GM23338 (cell line): ENCODE measurements at regions not wholly inside any gene's neighbourhood (a gene's known extent, or its start where the extent isn't known, plus 50 kb on each side); places are given as distances from the start of the nearest gene placed in this dataset.

Experiments
- CREB1 ChIP-seq: fragments of 250-450 bp; sonication (Bioruptor Pico); IDR thresholded peaks from 2 replicates; pipeline ENCODE4 v1.5.0; 2020; ENCODE audit warnings: low read depth, mild to moderate bottlenecking, moderate library complexity
- POLR2AphosphoS5 ChIP-seq: IDR thresholded peaks from 2 replicates; pipeline ENCODE4 v1.6.1; 2016; ENCODE audit warnings: antibody characterized with exemption, low read depth
- STAT1 ChIP-seq: IDR thresholded peaks from one replicate; pipeline ENCODE4 v1.6.1; 2016; ENCODE audit warnings: antibody characterized with exemption; ENCODE audit not compliant: unreplicated experiment
- TF ChIP-seq, protein P1 (sequence below), 2 experiments: fragments of 200-600 bp in 1 of 2; sonication (generic) in 1 of 2; conservative IDR thresholded peaks; 2 replicates each; pipeline versions ENCODE4 v1.5.1 to v1.6.1; 2016 to 2017; ENCODE audit warnings: antibody characterized with exemption in 2 of 2, low read depth in 2 of 2, mild to moderate bottlenecking in 2 of 2, moderate library complexity in 1 of 2

DNA sequence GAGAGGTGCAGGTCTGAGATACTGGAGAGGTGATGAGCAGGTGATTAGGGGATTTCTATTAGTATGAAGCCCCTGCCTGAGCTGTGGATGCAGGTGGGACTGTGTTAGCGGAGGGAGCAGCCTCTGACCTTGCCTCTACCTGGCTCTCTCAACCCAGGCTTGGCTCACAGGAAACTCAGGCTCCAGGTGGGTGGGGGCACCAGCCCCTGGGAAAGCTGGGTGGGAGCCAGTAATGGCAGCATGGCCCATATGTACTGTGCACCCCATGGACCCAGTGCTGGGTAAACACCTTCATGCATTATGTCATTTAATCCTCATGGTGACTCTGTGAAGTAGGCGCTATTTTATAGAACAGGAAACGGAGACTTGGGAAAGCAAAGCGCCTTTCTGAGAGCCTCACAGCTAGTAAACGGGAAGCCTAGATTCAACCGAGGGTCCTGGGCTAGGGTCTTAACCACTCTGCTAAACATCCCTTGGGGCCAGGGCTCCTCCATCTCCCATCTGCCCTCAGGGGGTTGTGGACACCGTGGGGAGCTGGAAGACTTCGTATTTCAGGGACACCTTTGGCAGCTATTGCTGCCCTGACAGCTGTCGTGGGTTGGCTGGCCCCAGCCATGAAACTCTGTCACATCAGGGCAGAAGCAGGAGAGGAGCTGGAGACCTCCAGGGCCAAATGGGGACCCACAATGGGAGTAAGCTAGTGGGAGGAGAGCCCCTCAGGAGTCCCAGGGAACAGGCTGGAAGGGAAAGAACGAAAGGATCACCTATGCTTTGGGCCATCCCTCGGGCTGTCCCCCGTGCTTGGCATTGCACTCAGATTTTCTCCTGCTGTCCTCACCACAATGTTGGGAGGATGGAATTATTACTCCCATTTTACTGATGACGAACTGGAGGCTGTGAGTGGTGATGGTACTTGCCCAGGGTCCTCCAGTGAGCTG, 59.6 kb upstream of the CSF3R start:
- TF ChIP-seq, protein P1, sequence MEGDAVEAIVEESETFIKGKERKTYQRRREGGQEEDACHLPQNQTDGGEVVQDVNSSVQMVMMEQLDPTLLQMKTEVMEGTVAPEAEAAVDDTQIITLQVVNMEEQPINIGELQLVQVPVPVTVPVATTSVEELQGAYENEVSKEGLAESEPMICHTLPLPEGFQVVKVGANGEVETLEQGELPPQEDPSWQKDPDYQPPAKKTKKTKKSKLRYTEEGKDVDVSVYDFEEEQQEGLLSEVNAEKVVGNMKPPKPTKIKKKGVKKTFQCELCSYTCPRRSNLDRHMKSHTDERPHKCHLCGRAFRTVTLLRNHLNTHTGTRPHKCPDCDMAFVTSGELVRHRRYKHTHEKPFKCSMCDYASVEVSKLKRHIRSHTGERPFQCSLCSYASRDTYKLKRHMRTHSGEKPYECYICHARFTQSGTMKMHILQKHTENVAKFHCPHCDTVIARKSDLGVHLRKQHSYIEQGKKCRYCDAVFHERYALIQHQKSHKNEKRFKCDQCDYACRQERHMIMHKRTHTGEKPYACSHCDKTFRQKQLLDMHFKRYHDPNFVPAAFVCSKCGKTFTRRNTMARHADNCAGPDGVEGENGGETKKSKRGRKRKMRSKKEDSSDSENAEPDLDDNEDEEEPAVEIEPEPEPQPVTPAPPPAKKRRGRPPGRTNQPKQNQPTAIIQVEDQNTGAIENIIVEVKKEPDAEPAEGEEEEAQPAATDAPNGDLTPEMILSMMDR (conservative IDR thresholded peaks at IDR 0.05; ENCODE audit: low read depth in 2 of 2), result no peak
- TF ChIP-seq POLR2AphosphoS5 (no peak), CREB1 (CRISPR knock-in tag) (no peak), STAT1 (no peak)
